ENCODE measurements at regions not wholly inside any gene's neighbourhood (a gene's known extent, or its start where the extent isn't known, plus 50 kb on each side); places are given as distances from the start of the nearest gene placed in this dataset.
A peak's percentile ranks its signal among the peaks of the same experiment; 100 is the strongest.

GRCh38 chr1:208917281-208917680 is 666.2 kb upstream of the CAMK1G start:
- Histone ChIP-seq H3K27me3 (no peaks in the 10 kb centered on the region), H3K4me1 (no peaks in the 10 kb centered on the region), H3K27ac (replicated peaks in 1 of 4) (no peak overlapping the region), H3K4me3 (no peak overlapping the region), H3K36me3 (no peaks in the 10 kb centered on the region), H3K9me3 (peaks cover 0 to 4% (median 0%) of the 10 kb centered on the region in 4 donors)
- WGBS: 59% methylated on average over 5 of the region's 5 CpGs
- intact Hi-C loops (cut with DNase I): no loop called here
- TF ChIP-seq POLR2A (IDR thresholded peaks at IDR 0.05; ENCODE audit: low read depth) (no peak), POLR2AphosphoS5 (IDR thresholded peaks at IDR 0.05) (no peak), CTCF (IDR thresholded peaks at IDR 0.05) (no peak), EP300 (IDR thresholded peaks at IDR 0.05) (no peak)
- peak; percentile 78 for DNase-seq (ENCODE audit: extremely low spot score)

GRCh38 chr1:208917723-208918122 is 665.8 kb upstream of the CAMK1G start:
- peaks cover 0 to 4% (median 0%) of the 10 kb centered on the region in 4 donors for H3K9me3 ChIP-seq
- intact Hi-C loops (cut with DNase I): no loop called here
- whole genome bisulfite sequencing: 81% methylated on average over 3 of the region's 3 CpGs
- no peak overlapping the region for H3K27ac ChIP-seq (replicated peaks in 1 of 4)
- no peak overlapping the region for H3K4me3 ChIP-seq
- no peaks in the 10 kb centered on the region for H3K27me3 ChIP-seq
- no peak for TF ChIP-seq EP300 (IDR thresholded peaks at IDR 0.05)
- no peak for DNase-seq (ENCODE audit: extremely low spot score)
- no peaks in the 10 kb centered on the region for H3K36me3 ChIP-seq
- no peaks in the 10 kb centered on the region for H3K4me1 ChIP-seq

GRCh38 chr1:208918160-208918559 is 665.4 kb upstream of the CAMK1G start:
- intact Hi-C loops (cut with DNase I): no loop called here
- Histone ChIP-seq H3K27ac (replicated peaks in 1 of 4) (no peak overlapping the region), H3K4me3 (no peak overlapping the region), H3K4me1 (no peaks in the 10 kb centered on the region), H3K27me3 (no peaks in the 10 kb centered on the region), H3K36me3 (no peaks in the 10 kb centered on the region), H3K9me3 (no peaks in the 10 kb centered on the region)
- DNase-seq (ENCODE audit: extremely low spot score): no peak
- TF ChIP-seq CTCF (IDR thresholded peaks at IDR 0.05) (no peak), POLR2AphosphoS5 (IDR thresholded peaks at IDR 0.05) (no peak), EP300 (IDR thresholded peaks at IDR 0.05) (no peak), POLR2A (IDR thresholded peaks at IDR 0.05; ENCODE audit: low read depth) (no peak)

GRCh38 chr1:208919371-208919770 is 664.1 kb upstream of the CAMK1G start:
- Histone ChIP-seq H3K27ac (replicated peaks in 1 of 4) (no peak overlapping the region), H3K9me3 (no peaks in the 10 kb centered on the region), H3K4me3 (no peak overlapping the region), H3K27me3 (no peaks in the 10 kb centered on the region), H3K36me3 (no peaks in the 10 kb centered on the region), H3K4me1 (no peaks in the 10 kb centered on the region)
- no peak for TF ChIP-seq CTCF (IDR thresholded peaks at IDR 0.05)
- no peak for TF ChIP-seq EP300 (IDR thresholded peaks at IDR 0.05)
- no peak for TF ChIP-seq POLR2AphosphoS5 (IDR thresholded peaks at IDR 0.05)
- TF ChIP-seq POLR2A (IDR thresholded peaks at IDR 0.05; ENCODE audit: low read depth): no peak
- WGBS: 82% methylated on average over 2 of the region's 2 CpGs
- DNase-seq (ENCODE audit: extremely low spot score): no peak
- intact Hi-C loops (cut with DNase I): no loop called here

- H3K9me3 ChIP-seq: no peaks in the 10 kb centered on the region
- no peaks in the 10 kb centered on the region for H3K36me3 ChIP-seq
- DNase-seq (ENCODE audit: extremely low spot score): peak; percentile 89
- 95% methylated on average over 1 of the region's 1 CpG for WGBS
- H3K27ac ChIP-seq (replicated peaks in 1 of 4): no peak overlapping the region
- H3K27me3 ChIP-seq: peaks cover 0 to 3% (median 0%) of the 10 kb centered on the region in 4 donors
- no peak for TF ChIP-seq CTCF (IDR thresholded peaks at IDR 0.05)
- no peaks in the 10 kb centered on the region for H3K4me1 ChIP-seq
- intact Hi-C loops (cut with DNase I): no loop called here
- H3K4me3 ChIP-seq: no peak overlapping the region
These were observed 662.3 kb upstream of the CAMK1G start for GRCh38 chr1:208921259-208921658.
